Skeletal muscle tissue (tissue), 3 donors: ENCODE measurements at regions not wholly inside any gene's neighbourhood (a gene's known extent, or its start where the extent isn't known, plus 50 kb on each side); places are given as distances from the start of the nearest gene placed in this dataset.

Source experiments
- H3K27ac ChIP-seq: one replicate; pipeline ENCODE4 v1.7.0; 2013; ENCODE audit warnings: mild to moderate bottlenecking, low read depth, low read length, inconsistent platforms
- H3K27me3 ChIP-seq, 3 donors: one replicate each; pipeline ENCODE4 v1.7.0; 2013; ENCODE audit warnings: low read length in 3 of 3; ENCODE audit not compliant: control insufficient read depth in 3 of 3, insufficient read depth in 3 of 3
- H3K36me3 ChIP-seq, 3 donors: one replicate each; pipeline ENCODE4 v1.7.0; 2013; ENCODE audit warnings: low read length in 3 of 3; ENCODE audit not compliant: control insufficient read depth in 3 of 3, insufficient read depth in 3 of 3
- H3K4me1 ChIP-seq, 3 donors: one replicate each; pipeline ENCODE4 v1.7.0; 2013; ENCODE audit warnings: low read length in 3 of 3, mild to moderate bottlenecking in 3 of 3; ENCODE audit not compliant: control insufficient read depth in 3 of 3, insufficient read depth in 3 of 3
- H3K4me3 ChIP-seq, 3 donors: one replicate each; pipeline ENCODE4 v1.7.0; 2013; ENCODE audit warnings: low read length in 3 of 3
- H3K9ac ChIP-seq, 3 donors: one replicate each; pipeline ENCODE4 v1.7.0; 2013; ENCODE audit warnings: low read length in 3 of 3, mild to moderate bottlenecking in 3 of 3, moderate library complexity in 2 of 3, low read depth in 1 of 3
- H3K9me3 ChIP-seq, 3 donors: one replicate each; pipeline ENCODE4 v1.7.0; 2013; ENCODE audit warnings: low read length in 3 of 3; ENCODE audit not compliant: control insufficient read depth in 3 of 3
- donor health status: Osteomylitis.

DNA sequence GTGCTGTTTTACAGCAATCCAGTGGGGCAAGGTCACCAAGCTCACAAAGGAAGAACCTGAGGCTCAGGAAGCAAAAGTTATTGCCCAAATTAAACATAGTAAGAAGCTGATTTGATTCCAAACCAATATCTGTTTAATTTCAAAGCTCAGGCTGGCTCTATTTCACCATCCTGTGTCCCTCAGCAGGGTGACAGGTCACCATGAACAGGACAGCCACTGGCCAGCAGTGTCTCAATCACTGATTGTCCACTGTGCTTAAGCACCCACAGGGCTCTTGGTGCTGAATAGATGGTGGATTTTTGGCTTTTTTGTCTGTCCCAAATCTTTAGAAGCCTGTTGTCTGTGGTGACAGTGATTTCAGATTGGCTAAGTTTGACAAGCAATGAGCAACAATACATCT, 146.4 kb upstream of the ZNF32 start:
- no peak overlapping the region for H3K4me3 ChIP-seq
- no peaks in the 10 kb centered on the region for H3K27me3 ChIP-seq
- H3K36me3 ChIP-seq: no peaks in the 10 kb centered on the region
- H3K9ac ChIP-seq: no peak overlapping the region
- H3K4me1 ChIP-seq: peaks cover 0 to 4% (median 3%) of the 10 kb centered on the region in 3 donors
- H3K27ac ChIP-seq: no peak overlapping the region
- H3K9me3 ChIP-seq: no peaks in the 10 kb centered on the region

DNA sequence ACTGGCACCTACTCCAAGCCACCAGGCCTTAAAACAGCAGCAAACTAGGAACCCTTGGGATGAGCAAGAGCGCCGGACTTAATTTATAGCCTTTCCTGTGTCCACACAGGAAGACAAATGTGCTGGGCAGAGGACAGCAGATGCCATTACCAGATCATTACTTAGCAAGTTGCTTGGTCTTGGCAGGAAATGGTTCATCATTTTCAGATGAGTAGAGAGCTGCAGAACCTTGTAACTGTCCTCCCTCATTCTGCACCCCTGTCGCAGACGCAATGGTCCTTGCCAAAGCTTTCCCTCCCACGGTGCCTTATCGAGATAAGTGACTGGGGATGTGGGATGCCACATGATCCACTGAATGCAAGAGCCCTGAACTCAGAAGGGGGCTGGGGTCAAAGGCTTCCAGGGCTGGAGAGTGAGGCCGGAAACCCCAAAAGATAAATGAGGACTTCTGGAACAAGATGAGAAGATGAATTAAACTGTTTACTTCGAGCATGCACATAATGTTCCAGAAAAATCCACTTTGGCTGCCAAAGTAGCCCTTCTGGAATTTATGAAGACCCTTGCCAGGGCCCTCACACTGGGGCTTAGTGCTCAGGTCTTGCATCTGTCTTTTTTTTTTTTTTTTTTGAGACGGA, 145.6 kb upstream of the ZNF32 start:
- no peaks in the 10 kb centered on the region for H3K36me3 ChIP-seq
- no peaks in the 10 kb centered on the region for H3K27me3 ChIP-seq
- no peak overlapping the region for H3K27ac ChIP-seq
- H3K9ac ChIP-seq: no peak overlapping the region
- peaks cover 0 to 4% (median 3%) of the 10 kb centered on the region in 3 donors for H3K4me1 ChIP-seq
- H3K9me3 ChIP-seq: no peaks in the 10 kb centered on the region
- no peak overlapping the region for H3K4me3 ChIP-seq

DNA sequence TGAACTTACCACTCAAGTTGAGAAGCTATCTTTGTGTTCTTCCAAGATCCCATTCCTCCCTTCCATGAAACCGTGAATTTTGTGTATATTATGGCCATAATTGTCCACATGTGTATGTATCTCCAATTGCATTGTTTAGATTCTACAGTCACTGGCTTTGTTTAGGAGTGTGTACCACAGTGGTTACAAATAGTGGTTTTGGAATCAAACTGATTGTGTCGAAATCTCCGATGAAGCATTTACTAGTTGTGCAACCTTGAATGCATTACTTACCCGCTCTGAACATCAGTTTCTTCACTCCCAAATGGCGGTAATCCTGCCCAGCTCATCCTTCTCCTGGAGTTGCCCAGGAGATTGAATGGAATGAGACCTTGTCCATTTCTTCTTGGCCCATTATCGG, 145.0 kb upstream of the ZNF32 start:
- H3K36me3 ChIP-seq: no peaks in the 10 kb centered on the region
- no peaks in the 10 kb centered on the region for H3K9me3 ChIP-seq
- H3K27ac ChIP-seq: no peak overlapping the region
- peaks cover 0 to 4% (median 3%) of the 10 kb centered on the region in 3 donors for H3K4me1 ChIP-seq
- no peaks in the 10 kb centered on the region for H3K27me3 ChIP-seq
- no peak overlapping the region for H3K9ac ChIP-seq
- H3K4me3 ChIP-seq: no peak overlapping the region

DNA sequence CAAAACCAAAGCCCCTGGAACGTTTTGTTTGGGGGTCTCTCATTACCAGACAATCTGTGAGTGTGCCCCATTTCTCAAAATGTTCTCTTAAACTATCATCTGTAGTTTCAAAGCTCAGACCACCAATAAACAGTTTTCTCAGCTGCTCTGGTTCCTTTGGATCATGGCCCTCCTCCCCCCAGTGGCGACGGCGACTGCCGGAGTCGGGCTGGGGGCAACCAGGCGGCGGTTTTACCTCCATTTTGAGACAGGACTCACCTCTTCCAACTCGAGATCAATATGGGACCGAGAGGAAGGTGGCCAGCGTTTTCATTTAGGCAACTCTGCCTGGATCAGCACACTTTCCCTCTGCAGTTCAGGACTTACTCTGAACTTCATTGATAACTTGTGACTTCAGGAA, 141.5 kb upstream of the ZNF32 start:
- no peak overlapping the region for H3K4me3 ChIP-seq
- H3K27ac ChIP-seq: no peak overlapping the region
- no peaks in the 10 kb centered on the region for H3K36me3 ChIP-seq
- peaks cover 0 to 4% (median 3%) of the 10 kb centered on the region in 3 donors for H3K4me1 ChIP-seq
- H3K9ac ChIP-seq: no peak overlapping the region
- H3K27me3 ChIP-seq: no peaks in the 10 kb centered on the region
- no peaks in the 10 kb centered on the region for H3K9me3 ChIP-seq

DNA sequence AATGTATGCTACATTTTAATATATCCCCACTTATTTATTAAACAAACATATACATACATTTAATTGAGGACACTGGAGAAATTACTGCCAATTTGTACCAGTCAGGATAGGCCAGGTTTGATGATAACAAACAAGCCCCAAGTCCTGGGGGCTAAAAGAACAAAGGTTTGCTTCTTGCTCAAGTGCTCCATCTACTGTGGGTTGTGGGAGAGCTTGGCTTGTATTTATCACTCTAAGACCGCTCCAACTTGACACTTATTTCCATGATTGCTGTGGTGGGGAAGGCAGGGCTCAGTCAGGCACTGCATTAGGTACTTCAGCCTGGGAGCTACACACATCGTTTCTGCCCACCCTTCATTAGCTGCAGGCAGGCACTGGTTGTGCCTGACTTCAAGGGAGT, 136.6 kb upstream of the ZNF32 start:
- Histone ChIP-seq H3K4me1 (no peaks in the 10 kb centered on the region), H3K36me3 (no peaks in the 10 kb centered on the region), H3K9ac (no peak overlapping the region), H3K4me3 (no peak overlapping the region), H3K27ac (no peak overlapping the region), H3K27me3 (no peaks in the 10 kb centered on the region), H3K9me3 (no peaks in the 10 kb centered on the region)

DNA sequence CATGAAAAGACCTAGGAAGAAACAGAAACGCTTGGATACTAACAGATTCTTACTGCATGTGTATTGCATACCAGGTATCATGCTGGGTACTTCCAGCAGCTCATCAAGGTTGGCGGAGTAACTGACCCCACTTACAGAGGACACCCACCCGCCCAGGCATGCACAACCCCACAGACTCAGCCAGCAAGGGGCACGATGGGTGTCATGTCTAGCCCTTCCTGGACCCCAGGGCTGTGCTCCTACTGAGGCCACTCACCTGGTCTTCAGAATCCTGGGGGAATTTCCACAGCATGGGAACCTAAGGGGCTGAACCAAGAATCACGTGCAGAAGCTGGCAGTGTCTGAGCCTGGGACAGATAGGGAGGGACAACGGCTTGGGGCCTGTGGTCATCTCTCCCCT, 134.1 kb upstream of the ZNF32 start:
- H3K9ac ChIP-seq: no peak overlapping the region
- H3K9me3 ChIP-seq: no peaks in the 10 kb centered on the region
- H3K4me1 ChIP-seq: peaks cover 0 to 2% (median 0%) of the 10 kb centered on the region in 3 donors

DNA sequence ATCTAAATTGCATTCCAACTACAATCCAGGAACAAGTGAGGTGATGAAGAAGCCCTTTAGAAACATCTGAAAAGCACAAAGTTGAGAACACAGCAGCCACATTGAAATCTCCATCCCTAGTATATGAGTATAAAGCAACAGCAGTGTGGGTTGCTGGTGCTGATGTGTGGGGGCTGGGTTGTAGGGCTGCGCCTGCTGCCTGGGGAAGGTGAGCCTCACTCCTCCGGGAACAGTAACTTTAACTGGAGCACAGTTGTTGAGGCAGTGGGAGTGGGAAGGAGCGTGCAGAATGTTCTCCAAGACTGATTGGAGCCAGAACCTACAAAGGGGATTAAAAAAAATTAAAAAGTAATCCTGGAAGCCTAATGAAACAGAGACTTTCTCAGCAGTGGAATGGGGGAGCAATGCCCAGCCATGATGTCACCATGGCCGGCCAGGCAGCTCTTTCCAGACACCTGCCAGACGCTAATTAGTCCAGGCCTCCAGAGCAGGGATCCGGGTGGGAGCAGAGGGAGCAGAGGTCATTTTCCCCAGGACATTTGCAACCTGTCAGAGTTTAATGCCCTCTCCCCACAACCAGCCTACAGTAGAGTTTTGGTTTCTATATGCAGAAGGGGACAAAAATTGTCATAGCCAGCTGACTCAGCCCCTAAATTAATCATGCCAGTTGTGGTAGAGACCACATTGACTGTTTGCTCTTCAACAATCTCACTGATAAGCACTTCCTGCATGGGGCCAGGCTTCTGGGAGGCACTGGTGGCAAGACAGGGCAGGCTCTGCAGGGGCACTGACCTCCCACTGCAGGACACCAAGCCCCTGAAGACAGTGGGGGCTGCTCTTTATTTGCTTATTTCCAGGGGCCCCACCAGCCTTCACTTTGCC, 133.0 kb upstream of the ZNF32 start:
- H3K27me3 ChIP-seq: no peaks in the 10 kb centered on the region
- H3K4me3 ChIP-seq: no peak overlapping the region

More for the DNA sequence above, 134.1 kb upstream of the ZNF32 start:
- Histone ChIP-seq H3K27ac (no peak overlapping the region), H3K27me3 (no peaks in the 10 kb centered on the region), H3K4me3 (no peak overlapping the region), H3K36me3 (no peaks in the 10 kb centered on the region)

DNA sequence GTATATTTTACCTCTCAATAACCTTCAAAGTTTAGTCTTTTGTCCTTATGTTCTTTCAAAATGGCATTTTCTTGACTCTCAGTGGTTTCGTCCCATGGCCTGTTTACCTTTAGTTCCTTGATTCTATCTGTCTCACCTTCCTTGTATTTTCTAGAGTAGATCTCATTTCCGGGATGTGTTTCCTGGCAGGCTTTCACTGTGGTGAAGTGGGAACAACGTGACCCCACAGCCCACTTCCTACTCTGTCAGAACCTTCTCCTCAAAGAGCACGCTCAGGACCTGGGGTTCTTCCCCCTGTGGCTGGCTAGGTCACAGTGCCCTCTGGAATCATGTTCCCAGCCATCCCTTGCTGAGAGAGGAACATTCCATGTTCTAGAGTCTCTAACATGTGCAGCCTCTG, 129.9 kb upstream of the ZNF32 start:
- Histone ChIP-seq H3K4me3 (no peak overlapping the region), H3K9ac (no peak overlapping the region), H3K4me1 (peaks cover 0 to 2% (median 0%) of the 10 kb centered on the region in 3 donors), H3K36me3 (no peaks in the 10 kb centered on the region), H3K27ac (no peak overlapping the region), H3K27me3 (no peaks in the 10 kb centered on the region), H3K9me3 (no peaks in the 10 kb centered on the region)

More for the DNA sequence above, 133.0 kb upstream of the ZNF32 start:
- Histone ChIP-seq H3K9me3 (no peaks in the 10 kb centered on the region), H3K9ac (no peak overlapping the region), H3K36me3 (no peaks in the 10 kb centered on the region), H3K4me1 (peaks cover 0 to 2% (median 0%) of the 10 kb centered on the region in 3 donors), H3K27ac (no peak overlapping the region)

DNA sequence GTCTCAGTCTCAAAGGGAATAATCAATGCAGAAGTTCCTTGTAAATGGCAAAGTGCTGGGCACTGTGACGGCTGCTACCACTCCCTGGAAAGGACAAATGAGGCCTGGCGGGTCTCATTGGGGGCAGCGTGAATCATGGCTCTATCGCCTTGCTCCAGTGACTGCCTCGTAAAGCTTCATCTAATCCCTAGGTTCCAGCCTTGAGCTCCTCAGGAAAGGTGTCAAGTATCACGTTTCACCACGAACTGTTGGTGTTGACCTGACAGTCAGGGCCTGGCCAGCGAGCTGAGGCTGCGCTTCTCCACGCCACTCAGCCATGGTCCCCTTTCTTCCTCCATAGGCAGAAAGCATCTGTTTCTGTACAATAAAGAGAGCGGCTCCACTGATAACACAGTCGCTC, 126.7 kb upstream of the ZNF32 start:
- Histone ChIP-seq H3K9ac (no peak overlapping the region), H3K4me1 (peaks cover 0 to 2% (median 0%) of the 10 kb centered on the region in 3 donors), H3K9me3 (no peaks in the 10 kb centered on the region), H3K36me3 (no peaks in the 10 kb centered on the region), H3K4me3 (no peak overlapping the region), H3K27me3 (no peaks in the 10 kb centered on the region), H3K27ac (no peak overlapping the region)

DNA sequence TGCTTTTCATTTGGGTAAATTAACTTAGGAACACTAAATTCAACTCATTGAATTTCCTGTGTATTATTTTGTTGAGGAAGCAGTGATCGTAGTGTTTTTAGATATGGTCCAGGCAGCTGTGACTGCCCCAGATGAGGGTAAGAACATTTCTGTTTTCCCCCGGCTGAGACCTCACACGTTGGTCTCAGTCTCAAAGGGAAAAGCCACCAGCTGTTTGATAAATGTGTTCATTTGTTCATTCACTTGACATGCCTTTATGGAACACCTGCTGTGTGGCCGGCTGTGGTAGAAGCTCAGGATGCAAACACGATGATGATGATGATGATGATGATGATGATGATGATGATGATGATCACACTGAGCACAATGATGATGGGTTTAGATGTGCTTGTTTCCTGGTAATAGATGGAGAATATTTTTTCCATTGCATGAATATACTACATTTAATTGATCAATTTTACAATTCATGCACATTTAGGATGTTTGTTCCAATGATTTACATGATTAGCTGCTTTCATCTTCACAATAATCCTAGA, 125.6 kb upstream of the ZNF32 start:
- Histone ChIP-seq H3K4me3 (no peak overlapping the region), H3K27ac (no peak overlapping the region), H3K9ac (no peak overlapping the region), H3K27me3 (no peaks in the 10 kb centered on the region), H3K36me3 (no peaks in the 10 kb centered on the region), H3K4me1 (peaks cover 0 to 2% (median 0%) of the 10 kb centered on the region in 3 donors), H3K9me3 (no peaks in the 10 kb centered on the region)
